H1 (cell line): ENCODE measurements at regions not wholly inside any gene's neighbourhood (a gene's known extent, or its start where the extent isn't known, plus 50 kb on each side); places are given as distances from the start of the nearest gene placed in this dataset.

ENCODE experiments used
- CTCF ChIA-PET: fragments of 300-600 bp; sonication (Branson Sonifier 250); formaldehyde crosslinking; loops from one replicate; lab custom pipeline; 2021; ENCODE audit not compliant: partially characterized antibody; lab: Charles Lee
- POLR2A ChIA-PET: fragments of 300-600 bp; sonication (Branson Sonifier 250); formaldehyde crosslinking; loops from one replicate; lab custom pipeline; 2021; ENCODE audit warnings: inconsistent platforms; ENCODE audit not compliant: partially characterized antibody; lab: Charles Lee
- DNase-seq, 2 experiments: peaks; one replicate each; pipeline versions ENCODE4 v3.0.0 to v3.0.0-alpha.2; 2010 to 2022; ENCODE audit warnings: low spot score in 2 of 2, low read depth in 1 of 2, mixed read lengths in 1 of 2
- FAIRE-seq: peaks from 2 replicates; lab custom pipeline; 2011; peaks lifted over from hg19 to GRCh38; lab: Jason Lieb, UNC
- H2AFZ ChIP-seq: 2 replicates; pipeline ENCODE4 v1.8.1; 2012; ENCODE audit warnings: low read length, inconsistent platforms
- H2AK5ac ChIP-seq: 2 replicates; pipeline ENCODE4 v1.6.1; 2013; ENCODE audit warnings: low read depth, low read length
- H2BK120ac ChIP-seq: replicated peaks from 2 replicates; pipeline ENCODE3; 2013; ENCODE audit warnings: low read depth, low read length, inconsistent platforms
- H2BK12ac ChIP-seq: 2 replicates; pipeline ENCODE4 v1.6.1; 2013; ENCODE audit warnings: low read depth, low read length
- H2BK15ac ChIP-seq: 2 replicates; pipeline ENCODE4 v1.6.1; 2013; ENCODE audit warnings: low read length
- H2BK20ac ChIP-seq: 2 replicates; pipeline ENCODE4 v1.6.1; 2013; ENCODE audit warnings: low read length
- H2BK5ac ChIP-seq: 2 replicates; pipeline ENCODE4 v1.6.1; 2013; ENCODE audit warnings: low read depth, low read length
- H3K14ac ChIP-seq: 2 replicates; pipeline ENCODE4 v1.6.1; 2013; ENCODE audit warnings: inconsistent platforms; ENCODE audit not compliant: insufficient read length
- H3K18ac ChIP-seq: 2 replicates; pipeline ENCODE4 v1.6.1; 2013; ENCODE audit warnings: low read length; ENCODE audit errors: extremely low read depth
- H3K23ac ChIP-seq: 2 replicates; pipeline ENCODE4 v1.6.1; 2013; ENCODE audit warnings: inconsistent platforms; ENCODE audit not compliant: insufficient read length
- H3K23me2 ChIP-seq: 2 replicates; pipeline ENCODE4 v1.6.1; 2013; ENCODE audit warnings: low read depth, low read length
- H3K27ac ChIP-seq: 2 replicates; pipeline ENCODE4 v1.6.1; 2011; ENCODE audit warnings: low read depth, low read length, inconsistent platforms
- H3K27me3 ChIP-seq, 4 experiments: replicated peaks in 1 of 4; 1 replicate in 1 of 4; 2 replicates in 3 of 4; pipeline versions ENCODE4 v1.6.1 to v1.8.1; 2011 to 2013; ENCODE audit warnings: low read length in 3 of 4, mild to moderate bottlenecking in 3 of 4, inconsistent platforms in 2 of 4, mixed read lengths in 2 of 4, moderate library complexity in 1 of 4; ENCODE audit not compliant: control insufficient read depth in 3 of 4, insufficient read depth in 3 of 4; ENCODE audit errors: extremely low read depth in 1 of 4
- H3K36me3 ChIP-seq, 4 experiments: 2 replicates each; pipeline versions ENCODE4 v1.6.1 to v1.8.1; 2011 to 2013; ENCODE audit warnings: mild to moderate bottlenecking in 4 of 4, low read length in 3 of 4, moderate library complexity in 2 of 4, control low read depth in 1 of 4, inconsistent platforms in 1 of 4; ENCODE audit not compliant: insufficient read depth in 4 of 4, control insufficient read depth in 2 of 4
- H3K4ac ChIP-seq: replicated peaks from 2 replicates; pipeline ENCODE3; 2013; ENCODE audit warnings: low read length, low read depth, mixed read lengths, inconsistent platforms; ENCODE audit not compliant: insufficient read length
- H3K4me1 ChIP-seq, 4 experiments: replicated peaks in 1 of 4; 1 replicate in 1 of 4; 2 replicates in 3 of 4; pipeline versions ENCODE4 v1.6.1 to v1.8.1; 2011 to 2013; ENCODE audit warnings: low read length in 3 of 4, inconsistent platforms in 2 of 4, mixed read lengths in 1 of 4; ENCODE audit not compliant: insufficient read depth in 4 of 4, control insufficient read depth in 3 of 4
- H3K4me2 ChIP-seq, 2 experiments: 2 replicates each; pipeline versions ENCODE4 v1.6.1 to v1.8.1; 2011 to 2013; ENCODE audit warnings: low read depth in 2 of 2, low read length in 2 of 2, control low read depth in 1 of 2, inconsistent platforms in 1 of 2, mild to moderate bottlenecking in 1 of 2; ENCODE audit not compliant: insufficient read depth in 1 of 2
- H3K4me3 ChIP-seq, 4 experiments: fragments of 200-600, 300-600 bp in 1 of 4; sonication (generic), shearing (Covaris generic), sonication (Bioruptor Twin) in 1 of 4; 2 replicates each; pipeline versions ENCODE4 v1.5.1 to v1.8.1; 2011 to 2016; ENCODE audit warnings: low read length in 4 of 4, low read depth in 3 of 4, control low read depth in 2 of 4, inconsistent platforms in 2 of 4, mild to moderate bottlenecking in 2 of 4, mixed read lengths in 1 of 4, moderate library complexity in 1 of 4; ENCODE audit not compliant: insufficient read depth in 2 of 4; ENCODE audit errors: extremely low read depth in 1 of 4
- H3K56ac ChIP-seq: replicated peaks from 2 replicates; pipeline ENCODE3; 2013; ENCODE audit warnings: low read depth, mild to moderate bottlenecking, mixed read lengths, low read length, inconsistent platforms; ENCODE audit not compliant: insufficient read length
- H3K79me1 ChIP-seq: 2 replicates; pipeline ENCODE4 v1.6.1; 2013; ENCODE audit warnings: low read depth, low read length, control low read depth
- H3K79me2 ChIP-seq, 2 experiments: 2 replicates each; pipeline versions ENCODE4 v1.6.1 to v1.8.1; 2012 to 2013; ENCODE audit warnings: low read length in 2 of 2, mild to moderate bottlenecking in 2 of 2, inconsistent platforms in 1 of 2; ENCODE audit not compliant: insufficient read depth in 2 of 2, control insufficient read depth in 1 of 2
- H3K9ac ChIP-seq, 4 experiments: replicated peaks in 1 of 4; 1 replicate in 1 of 4; 2 replicates in 3 of 4; pipeline versions ENCODE4 v1.6.1 to v1.8.1; 2011 to 2013; ENCODE audit warnings: low read depth in 3 of 4, low read length in 3 of 4, control low read depth in 2 of 4, mild to moderate bottlenecking in 2 of 4, moderate library complexity in 2 of 4, inconsistent platforms in 1 of 4; ENCODE audit errors: extremely low read depth in 1 of 4
- H3K9me3 ChIP-seq, 2 experiments: 2 replicates each; pipeline versions ENCODE4 v1.6.1 to v1.8.1; 2012 to 2013; ENCODE audit warnings: mild to moderate bottlenecking in 2 of 2, moderate library complexity in 2 of 2, control low read depth in 1 of 2, inconsistent platforms in 1 of 2, low read depth in 1 of 2, low read length in 1 of 2, mixed read lengths in 1 of 2; ENCODE audit not compliant: insufficient read depth in 2 of 2
- H4K20me1 ChIP-seq, 2 experiments: replicated peaks in 1 of 2; 2 replicates each; pipeline versions ENCODE3 to v1.8.1; 2011 to 2013; ENCODE audit warnings: inconsistent platforms in 2 of 2, low read length in 2 of 2, mild to moderate bottlenecking in 1 of 2; ENCODE audit not compliant: insufficient read depth in 2 of 2, control insufficient read depth in 1 of 2
- H4K5ac ChIP-seq: 2 replicates; pipeline ENCODE4 v1.6.1; 2013; ENCODE audit warnings: low read length, low read depth, mixed read lengths, inconsistent platforms; ENCODE audit not compliant: insufficient read length
- H4K8ac ChIP-seq: 2 replicates; pipeline ENCODE4 v1.8.0; 2013; ENCODE audit warnings: mild to moderate bottlenecking, moderate library complexity, low read length, inconsistent platforms; ENCODE audit not compliant: insufficient read depth; ENCODE audit errors: extremely low read depth
- H4K91ac ChIP-seq: replicated peaks from 2 replicates; pipeline ENCODE3; 2013; ENCODE audit warnings: low read length, mixed read lengths, inconsistent platforms; ENCODE audit not compliant: insufficient read length
- EGR1 ChIP-seq: IDR thresholded peaks from 2 replicates; pipeline ENCODE4 v1.6.1; 2011; ENCODE audit warnings: low read depth, low read length, borderline replicate concordance
- NRF1 ChIP-seq: IDR thresholded peaks from 2 replicates; pipeline ENCODE4 v1.6.1; 2011; ENCODE audit warnings: mild to moderate bottlenecking, low read depth, low read length, improper control_type of control experiment
- POU5F1 ChIP-seq: IDR thresholded peaks from 2 replicates; pipeline ENCODE4 v1.6.1; 2011; ENCODE audit warnings: low read depth, mild to moderate bottlenecking, low read length, moderate library complexity
- RAD21 ChIP-seq, 2 experiments: IDR thresholded peaks in 1 of 2; conservative IDR thresholded peaks in 1 of 2; 2 replicates each; pipeline ENCODE4 v1.6.1; 2011; ENCODE audit warnings: low read depth in 2 of 2, low read length in 2 of 2, improper control_type of control experiment in 1 of 2, inconsistent platforms in 1 of 2, mild to moderate bottlenecking in 1 of 2, moderate library complexity in 1 of 2
- WGBS, 2 experiments: shearing (Covaris generic) in 1 of 2; methylation state at CpG; one replicate each; pipeline versions ENCODE4 v1.1.6 to v1.1.7; 2013 to 2015; ENCODE audit warnings: low lambda C conversion rate in 2 of 2, mixed read lengths in 2 of 2, inconsistent platforms in 1 of 2, low coverage in 1 of 2, missing lambda C conversion rate in 1 of 2; ENCODE audit not compliant: insufficient replicate concordance in 2 of 2, insufficient coverage in 1 of 2, insufficient read length in 1 of 2; ENCODE audit errors: extremely low coverage in 1 of 2, missing lambda C conversion rate in 1 of 2; 5-methylcytosine and 5-hydroxymethylcytosine counted together

DNA sequence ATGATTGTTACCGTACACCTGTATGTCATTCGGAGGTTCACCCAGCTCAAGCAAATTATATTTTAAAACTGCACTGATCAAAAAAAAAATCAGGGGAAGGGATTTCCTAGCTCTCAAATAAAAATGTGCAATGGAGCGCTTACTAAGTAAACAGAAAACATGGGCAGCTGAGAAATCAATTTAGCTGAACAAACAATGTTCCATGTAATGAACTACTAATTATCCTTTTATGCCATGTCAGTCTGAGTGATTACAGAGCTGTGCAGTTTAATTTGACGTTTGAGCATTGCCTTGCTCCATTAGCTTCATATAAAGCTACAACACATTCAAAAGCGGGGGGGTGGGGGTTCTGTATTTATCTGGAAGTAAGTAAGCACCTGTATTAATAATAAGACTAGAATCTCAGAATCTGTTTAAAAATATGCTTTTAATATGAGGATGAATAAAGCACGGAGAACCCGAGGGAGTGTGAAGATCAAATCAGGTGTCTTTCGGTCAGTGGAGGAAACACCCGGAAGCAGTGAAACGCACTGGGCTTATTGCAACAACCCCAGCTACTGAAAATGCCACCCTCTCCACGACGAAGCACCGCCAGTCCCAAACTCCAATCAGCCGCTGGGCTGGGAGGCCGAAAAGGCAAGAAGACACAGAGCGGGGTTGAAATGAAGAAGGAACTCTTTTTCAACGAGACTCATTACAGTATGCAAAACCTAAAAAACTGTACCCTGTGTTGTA is 196.5 kb upstream of the ATP11B start:
- H2AK5ac ChIP-seq = no peak overlapping the region
- H2BK5ac ChIP-seq = no peak overlapping the region
- no peak overlapping the region for H2BK15ac ChIP-seq
- no peak overlapping the region for H2BK12ac ChIP-seq
- ChIA-PET CTCF (interaction anchor here (0.7 to 1.8 kb wide), 5 partner anchors 22 to 1366 kb away, joined by 3 to 7 read pairs (median 3); no protein-coding TSS in a partner anchor), POLR2A (no interaction called here)
- H3K36me3 ChIP-seq = no peaks in the 10 kb centered on the region
- H3K4ac ChIP-seq = no peak overlapping the region
- H3K79me1 ChIP-seq = no peaks in the 10 kb centered on the region
- no peaks in the 10 kb centered on the region for H3K27me3 ChIP-seq
- H3K79me2 ChIP-seq = no peaks in the 10 kb centered on the region
- no peak for DNase-seq
- no peak overlapping the region; the same call in 1 of the 2 replicates for H4K8ac ChIP-seq
- H3K27ac ChIP-seq = no peak overlapping the region
- H3K9me3 ChIP-seq = no peaks in the 10 kb centered on the region
- no peak overlapping the region for H2AFZ ChIP-seq
- H3K18ac ChIP-seq = no peak overlapping the region
- TF ChIP-seq RAD21 (IDR thresholded peaks at IDR 0.05 in 1 of 2, conservative IDR thresholded peaks at IDR 0.05 in 1 of 2; ENCODE audit: low read depth in 2 of 2, low read length in 2 of 2) = no peak
- no peak for TF ChIP-seq EGR1
- TF ChIP-seq NRF1 = no peak
- TF ChIP-seq POU5F1 = no peak
- H3K4me3 ChIP-seq = no peak overlapping the region
- no peak overlapping the region for H2BK20ac ChIP-seq
- no peak overlapping the region for H4K91ac ChIP-seq
- WGBS, 2 experiments = 91% methylated on average over 17 of the region's 17 CpGs; no CpG with 5 or more reads in 1 of the 2 experiments
- no peaks in the 10 kb centered on the region for H3K23me2 ChIP-seq
- H4K20me1 ChIP-seq = no peaks in the 10 kb centered on the region
- no peak for FAIRE-seq
- no peaks in the 10 kb centered on the region for H3K4me1 ChIP-seq
- H3K56ac ChIP-seq = no peak overlapping the region
- no peak overlapping the region for H4K5ac ChIP-seq
- no peak overlapping the region for H2BK120ac ChIP-seq
- H3K9ac ChIP-seq = no peak overlapping the region
- no peak overlapping the region for H3K23ac ChIP-seq
- H3K4me2 ChIP-seq = no peak overlapping the region
- H3K14ac ChIP-seq = no peak overlapping the region
